ENCODE measurements at regions not wholly inside any gene's neighbourhood (a gene's known extent, or its start where the extent isn't known, plus 50 kb on each side); places are given as distances from the start of the nearest gene placed in this dataset.

DNA sequence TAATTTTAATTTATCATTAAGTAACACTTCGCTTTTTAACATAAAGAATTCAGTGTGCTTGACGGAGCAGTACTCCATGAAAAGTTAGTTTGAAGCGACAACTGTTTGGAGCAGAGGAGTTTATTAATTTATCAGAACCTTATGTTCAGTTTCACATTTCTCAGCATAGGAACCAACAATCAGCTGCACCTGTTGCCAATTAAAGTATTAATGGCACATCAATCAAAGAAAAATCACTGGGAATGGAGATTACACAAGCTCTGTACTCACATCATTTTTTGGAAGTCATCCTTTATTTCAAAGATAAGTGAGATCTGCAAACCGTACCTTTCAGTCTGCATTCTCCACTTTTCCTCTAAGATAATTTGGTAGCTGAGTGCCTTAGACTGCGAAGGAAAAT is 344.6 kb downstream of the LMO4 start:
- no peak for TF ChIP-seq POLR2A (IDR thresholded peaks at IDR 0.05)
- no peak for TF ChIP-seq CTCF (IDR thresholded peaks at IDR 0.05)

Measured in lower leg skin (tissue), 3 donors.